CD14-positive monocyte (primary cell): ENCODE measurements at regions not wholly inside any gene's neighbourhood (a gene's known extent, or its start where the extent isn't known, plus 50 kb on each side); places are given as distances from the start of the nearest gene placed in this dataset.

ENCODE experiments used
- DNase-seq, 3 donors: peaks; one replicate each; pipeline ENCODE4 v3.0.0-alpha.2; 2011 to 2022
- H2AFZ ChIP-seq: 2 replicates; pipeline ENCODE4 v1.6.0; 2012; ENCODE audit warnings: mild to moderate bottlenecking, low read depth, low read length, inconsistent platforms; ENCODE audit not compliant: insufficient read depth, poor library complexity, severe bottlenecking
- H3K27ac ChIP-seq, 2 donors: 1 replicate in 1 of 2; 2 replicates in 1 of 2; pipeline ENCODE4 v1.5.1; 2012 to 2013; ENCODE audit warnings: low read length in 2 of 2, control low read depth in 1 of 2, inconsistent platforms in 1 of 2, low read depth in 1 of 2, mild to moderate bottlenecking in 1 of 2
- H3K27me3 ChIP-seq, 2 donors: one replicate each; pipeline versions ENCODE4 v1.6.0 to v1.6.1; 2011 to 2013; ENCODE audit warnings: low read length in 2 of 2; ENCODE audit not compliant: control insufficient read depth in 2 of 2, insufficient read depth in 2 of 2
- H3K36me3 ChIP-seq, 2 donors: replicated peaks in 1 of 2; 1 replicate in 1 of 2; 2 replicates in 1 of 2; pipeline versions ENCODE4 v1.5.1 to v1.6.1; 2012 to 2013; ENCODE audit warnings: low read length in 2 of 2, control low read depth in 1 of 2, inconsistent platforms in 1 of 2, mild to moderate bottlenecking in 1 of 2; ENCODE audit not compliant: insufficient read depth in 2 of 2, control insufficient read depth in 1 of 2
- H3K4me1 ChIP-seq, 2 donors: 1 replicate in 1 of 2; 2 replicates in 1 of 2; pipeline versions ENCODE4 v1.5.1 to v1.6.1; 2012 to 2013; ENCODE audit warnings: low read length in 2 of 2, control low read depth in 1 of 2, inconsistent platforms in 1 of 2, mild to moderate bottlenecking in 1 of 2, moderate library complexity in 1 of 2; ENCODE audit not compliant: insufficient read depth in 2 of 2, control insufficient read depth in 1 of 2
- H3K4me2 ChIP-seq: replicated peaks from 2 replicates; pipeline ENCODE3; 2012; ENCODE audit warnings: low read length, moderate library complexity, mild to moderate bottlenecking; ENCODE audit not compliant: poor library complexity, severe bottlenecking; ENCODE audit errors: extremely low read depth
- H3K4me3 ChIP-seq, 3 experiments: fragments of 200-600 bp in 1 of 3; sonication (generic) in 1 of 3; replicated peaks in 1 of 3; 1 replicate in 2 of 3; 2 replicates in 1 of 3; pipeline ENCODE4 v1.5.1; 2011 to 2013; ENCODE audit warnings: low read length in 3 of 3, mild to moderate bottlenecking in 3 of 3, control low read depth in 2 of 3, low read depth in 2 of 3, inconsistent platforms in 1 of 3, moderate library complexity in 1 of 3
- H3K79me2 ChIP-seq: 2 replicates; pipeline ENCODE4 v1.6.0; 2012; ENCODE audit warnings: mild to moderate bottlenecking, control low read depth, inconsistent platforms, low read length, moderate library complexity; ENCODE audit not compliant: insufficient read depth
- H3K9ac ChIP-seq: 2 replicates; pipeline ENCODE4 v1.6.0; 2017; ENCODE audit warnings: low read length, mild to moderate bottlenecking; ENCODE audit not compliant: insufficient read depth, poor library complexity, severe bottlenecking
- H3K9me3 ChIP-seq, 2 donors: replicated peaks in 1 of 2; 1 replicate in 1 of 2; 2 replicates in 1 of 2; pipeline versions ENCODE4 v1.5.1 to v1.6.1; 2012 to 2013; ENCODE audit warnings: low read length in 2 of 2, control low read depth in 1 of 2; ENCODE audit not compliant: control insufficient read depth in 1 of 2, insufficient read depth in 1 of 2
- H4K20me1 ChIP-seq: 2 replicates; pipeline ENCODE4 v1.6.0; 2012; ENCODE audit warnings: mild to moderate bottlenecking, low read length, control low read depth, moderate library complexity; ENCODE audit not compliant: insufficient read depth
- H3K27ac Mint-ChIP-seq, 7 donors: one replicate each; pipeline ENCODE4 v1.8.0; 2020; ENCODE audit warnings: mild to moderate bottlenecking in 7 of 7, mixed read lengths in 7 of 7, moderate library complexity in 6 of 7, inconsistent platforms in 2 of 7
- H3K27me3 Mint-ChIP-seq, 3 donors: one replicate each; pipeline ENCODE4 v1.8.0; 2021 to 2022; ENCODE audit warnings: low read depth in 3 of 3, mild to moderate bottlenecking in 3 of 3, mixed read lengths in 3 of 3, moderate library complexity in 3 of 3, inconsistent platforms in 1 of 3
- H3K36me3 Mint-ChIP-seq, 2 donors: one replicate each; pipeline ENCODE4 v1.8.0; 2020; ENCODE audit warnings: mixed read lengths in 2 of 2, inconsistent platforms in 1 of 2, mild to moderate bottlenecking in 1 of 2
- H3K4me1 Mint-ChIP-seq: one replicate; pipeline ENCODE4 v1.8.0; 2020; ENCODE audit warnings: mild to moderate bottlenecking, mixed read lengths
- H3K4me3 Mint-ChIP-seq, 2 donors: one replicate each; pipeline ENCODE4 v1.8.0; 2020; ENCODE audit warnings: mild to moderate bottlenecking in 2 of 2, mixed read lengths in 2 of 2, moderate library complexity in 1 of 2
- H3K9me3 Mint-ChIP-seq, 7 donors: one replicate each; pipeline ENCODE4 v1.8.0; 2020 to 2022; ENCODE audit warnings: mixed read lengths in 7 of 7, mild to moderate bottlenecking in 6 of 7, moderate library complexity in 6 of 7, inconsistent platforms in 2 of 7
- WGBS: methylation state at CpG from one replicate; pipeline ENCODE4 v1.1.5; 2013; ENCODE audit warnings: missing lambda C conversion rate; ENCODE audit not compliant: insufficient coverage; 5-methylcytosine and 5-hydroxymethylcytosine counted together
- intact Hi-C, 2 donors: fragments of 100-400 bp; cut with micrococcal nuclease; formaldehyde crosslinking; loops; one replicate each; pipeline versions ENCODE4 v1.15.0 to v1.15.1; 2023
- TF ChIP-seq, protein P1 (sequence below): fragments of 200-600 bp; IDR thresholded peaks from one replicate; pipeline ENCODE4 v1.8.0; 2022; ENCODE audit warnings: antibody characterized with exemption, mild to moderate bottlenecking

DNA sequence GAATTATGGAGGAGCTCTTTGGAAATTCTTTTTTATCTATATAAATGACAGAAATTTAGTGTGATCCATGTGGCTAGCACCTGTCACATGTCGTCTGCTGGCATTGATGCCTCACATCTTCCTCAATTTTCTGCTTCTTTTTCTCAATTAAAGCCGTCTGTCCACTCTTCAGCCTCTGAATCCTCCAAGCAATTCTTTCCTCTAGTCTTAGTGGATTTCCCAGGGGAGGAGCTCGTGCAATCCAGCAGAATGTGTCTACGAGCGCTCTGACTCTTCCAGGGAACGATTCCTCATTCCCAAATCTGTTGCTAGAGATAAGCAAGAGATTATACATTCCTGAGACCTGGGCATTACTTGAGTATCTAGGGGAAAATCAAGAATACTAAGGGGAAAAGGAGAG is 176.6 kb downstream of the EMP1 start:
- H3K4me3 Mint-ChIP-seq, result no peak overlapping the region
- H3K27me3 Mint-ChIP-seq, result peaks cover 0 to 4% (median 3%) of the 10 kb centered on the region in 3 donors
- Histone ChIP-seq H3K9me3 (no peaks in the 10 kb centered on the region), H3K79me2 (no peaks in the 10 kb centered on the region), H3K27ac (no peak overlapping the region), H3K4me3 (no peak overlapping the region), H3K27me3 (no peaks in the 10 kb centered on the region), H3K4me2 (no peak overlapping the region), H3K36me3 (no peaks in the 10 kb centered on the region), H4K20me1 (no peaks in the 10 kb centered on the region), H3K9ac (no peak overlapping the region), H2AFZ (no peak overlapping the region), H3K4me1 (no peaks in the 10 kb centered on the region)
- TF ChIP-seq, protein P1, sequence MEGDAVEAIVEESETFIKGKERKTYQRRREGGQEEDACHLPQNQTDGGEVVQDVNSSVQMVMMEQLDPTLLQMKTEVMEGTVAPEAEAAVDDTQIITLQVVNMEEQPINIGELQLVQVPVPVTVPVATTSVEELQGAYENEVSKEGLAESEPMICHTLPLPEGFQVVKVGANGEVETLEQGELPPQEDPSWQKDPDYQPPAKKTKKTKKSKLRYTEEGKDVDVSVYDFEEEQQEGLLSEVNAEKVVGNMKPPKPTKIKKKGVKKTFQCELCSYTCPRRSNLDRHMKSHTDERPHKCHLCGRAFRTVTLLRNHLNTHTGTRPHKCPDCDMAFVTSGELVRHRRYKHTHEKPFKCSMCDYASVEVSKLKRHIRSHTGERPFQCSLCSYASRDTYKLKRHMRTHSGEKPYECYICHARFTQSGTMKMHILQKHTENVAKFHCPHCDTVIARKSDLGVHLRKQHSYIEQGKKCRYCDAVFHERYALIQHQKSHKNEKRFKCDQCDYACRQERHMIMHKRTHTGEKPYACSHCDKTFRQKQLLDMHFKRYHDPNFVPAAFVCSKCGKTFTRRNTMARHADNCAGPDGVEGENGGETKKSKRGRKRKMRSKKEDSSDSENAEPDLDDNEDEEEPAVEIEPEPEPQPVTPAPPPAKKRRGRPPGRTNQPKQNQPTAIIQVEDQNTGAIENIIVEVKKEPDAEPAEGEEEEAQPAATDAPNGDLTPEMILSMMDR, result no peak
- no peak for DNase-seq
- H3K36me3 Mint-ChIP-seq, result no peaks in the 10 kb centered on the region
- intact Hi-C loops, result no loop called here
- no peak overlapping the region for H3K27ac Mint-ChIP-seq
- peaks cover 0 to 8% (median 2%) of the 10 kb centered on the region in 7 donors for H3K9me3 Mint-ChIP-seq
- no peaks in the 10 kb centered on the region for H3K4me1 Mint-ChIP-seq
- no CpG with 5 or more reads among the region's 6 CpGs for WGBS

DNA sequence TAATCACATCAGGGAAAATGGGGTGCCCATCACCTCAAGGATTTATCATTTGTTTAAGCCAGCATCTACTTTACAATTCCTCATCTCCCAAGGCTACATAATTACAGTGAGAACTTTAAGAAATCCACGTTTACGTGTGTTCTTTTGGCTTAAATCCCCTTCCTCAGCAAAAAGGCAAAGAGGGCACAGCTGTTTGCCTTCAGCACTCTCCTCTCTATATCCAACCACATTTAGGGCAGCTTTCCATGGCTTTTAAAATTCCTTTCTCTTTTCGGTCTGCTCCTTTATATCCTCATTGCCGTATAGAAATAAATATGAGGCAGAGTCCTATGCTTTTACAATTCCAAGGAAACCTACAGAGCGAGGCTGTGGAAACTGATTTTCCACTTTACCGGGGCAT is 175.9 kb downstream of the EMP1 start:
- H3K79me2 ChIP-seq, result no peaks in the 10 kb centered on the region
- no peak overlapping the region for H3K4me2 ChIP-seq
- H4K20me1 ChIP-seq, result no peaks in the 10 kb centered on the region
- H3K27me3 Mint-ChIP-seq, result peaks cover 0 to 4% (median 3%) of the 10 kb centered on the region in 3 donors
- H3K9ac ChIP-seq, result no peak overlapping the region
- TF ChIP-seq, protein P1, result no peak
- H3K27me3 ChIP-seq, result no peaks in the 10 kb centered on the region
- H3K27ac ChIP-seq, result no peak overlapping the region
- no peak overlapping the region for H3K4me3 ChIP-seq
- no peaks in the 10 kb centered on the region for H3K36me3 ChIP-seq
- 87% methylated on average over 2 of the region's 6 CpGs for WGBS
- DNase-seq, result no peak
- no peaks in the 10 kb centered on the region for H3K4me1 Mint-ChIP-seq
- H3K4me1 ChIP-seq, result no peaks in the 10 kb centered on the region
- intact Hi-C loops, result no loop called here
- no peaks in the 10 kb centered on the region for H3K36me3 Mint-ChIP-seq
- H2AFZ ChIP-seq, result no peak overlapping the region
- no peaks in the 10 kb centered on the region for H3K9me3 ChIP-seq
- H3K9me3 Mint-ChIP-seq, result peaks cover 0 to 6% (median 2%) of the 10 kb centered on the region in 7 donors
- H3K4me3 Mint-ChIP-seq, result no peak overlapping the region
- H3K27ac Mint-ChIP-seq, result no peak overlapping the region
